IPS DF 4.7 (cell line): ENCODE measurements at regions not wholly inside any gene's neighbourhood (a gene's known extent, or its start where the extent isn't known, plus 50 kb on each side); places are given as distances from the start of the nearest gene placed in this dataset.

Source experiments
- DNase-seq: peaks from one replicate; pipeline ENCODE4 v3.0.0-alpha.2; 2013; ENCODE audit warnings: low spot score; ENCODE audit errors: extremely low read depth

DNA sequence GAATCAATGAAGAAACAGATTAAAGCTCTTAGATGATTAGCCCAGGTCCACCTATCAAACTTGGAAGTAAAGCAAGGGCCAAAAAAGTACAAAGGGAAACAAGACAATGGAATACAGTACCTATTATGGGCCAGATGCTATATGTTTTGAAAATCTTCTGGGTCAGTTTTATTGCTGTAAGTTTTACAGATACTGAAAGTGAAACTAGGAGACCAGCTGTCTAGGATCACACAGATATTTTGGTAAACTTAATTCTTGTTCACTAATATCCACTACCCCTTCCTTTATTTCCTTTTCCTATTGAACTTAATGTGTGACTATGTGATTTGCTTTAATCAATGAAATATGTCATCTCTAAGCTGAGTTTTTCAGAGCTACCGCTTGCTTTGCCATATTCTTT is 505.4 kb upstream of the PITX2 start:
- DNase-seq: no peak

DNA sequence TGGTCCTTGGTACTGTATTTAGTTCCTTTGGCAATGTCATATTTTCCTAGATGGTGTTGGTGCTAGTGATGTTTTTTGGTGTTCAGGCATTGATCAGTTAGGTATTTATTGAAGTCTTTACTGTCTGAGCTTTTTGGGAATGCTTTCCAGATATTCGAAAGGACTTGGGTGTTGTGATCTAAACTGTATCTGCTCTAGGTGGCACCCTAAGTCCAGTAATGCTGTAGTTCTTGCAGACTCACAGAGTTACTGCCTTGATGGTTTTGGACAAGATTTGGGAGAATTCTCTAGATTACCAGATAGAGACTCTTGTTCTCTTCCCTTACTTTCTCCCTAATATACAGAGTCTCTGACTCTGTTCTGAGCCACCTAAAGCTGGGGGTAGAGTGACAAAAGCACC is 513.6 kb upstream of the PITX2 start:
- DNase-seq: peak; percentile 11

DNA sequence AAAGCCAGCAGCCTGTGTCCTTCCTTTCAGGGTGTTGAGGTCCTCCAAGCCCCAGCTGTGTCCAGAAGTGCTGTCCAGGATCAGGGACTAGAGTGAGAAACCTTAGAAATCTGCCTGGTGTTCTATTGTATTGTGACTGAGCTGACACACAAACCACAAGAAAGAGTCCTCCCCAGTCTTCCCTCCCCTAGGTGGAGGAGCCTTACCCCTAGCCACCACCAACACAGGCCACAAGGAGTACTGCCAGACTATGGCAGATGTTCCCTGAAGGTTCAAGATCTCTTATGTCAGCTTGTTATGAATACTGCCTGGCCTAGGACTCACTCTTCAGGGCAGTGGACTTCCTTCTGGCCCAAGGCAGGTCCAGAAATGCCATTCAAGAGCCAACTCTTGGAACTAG is 514.1 kb upstream of the PITX2 start:
- no peak for DNase-seq

DNA sequence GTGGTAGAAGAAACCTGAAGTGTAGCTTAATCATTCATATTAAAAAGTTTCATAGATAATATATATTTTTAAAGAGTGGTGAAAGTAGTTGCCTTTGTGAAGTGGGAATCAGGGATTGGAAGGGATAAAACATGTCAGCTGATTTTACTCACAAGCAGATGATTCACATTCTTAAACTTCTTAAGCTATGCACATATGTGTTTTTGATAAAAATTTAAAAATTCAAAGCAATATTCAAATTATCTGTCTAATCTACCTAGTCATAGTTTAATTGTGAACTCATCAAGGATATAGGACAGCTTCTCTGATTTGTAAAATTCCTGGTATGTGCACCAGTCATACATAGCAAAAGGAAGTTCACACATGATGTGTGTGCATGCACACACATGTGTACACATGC is 520.6 kb upstream of the PITX2 start:
- no peak for DNase-seq

DNA sequence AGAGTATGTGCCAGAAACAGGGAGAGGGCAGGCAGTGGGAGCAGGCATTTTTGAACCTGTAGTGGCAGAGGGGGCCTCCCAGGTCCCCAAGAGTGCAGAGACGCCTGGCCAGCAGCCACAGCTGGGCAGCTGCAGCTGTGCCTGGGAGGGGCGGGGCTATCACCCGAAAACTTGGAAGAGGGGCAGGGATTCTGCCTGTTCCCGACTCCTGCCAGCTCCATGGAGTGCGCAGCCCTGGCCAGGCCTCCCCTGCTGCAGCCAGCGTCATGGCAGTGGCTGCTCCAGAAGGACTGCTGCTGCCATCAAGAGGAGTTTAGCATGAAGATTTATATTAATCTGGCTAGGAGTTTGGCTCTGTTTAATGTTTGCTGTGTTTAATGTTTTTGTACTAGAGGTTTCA is 532.1 kb upstream of the PITX2 start:
- no peak for DNase-seq

DNA sequence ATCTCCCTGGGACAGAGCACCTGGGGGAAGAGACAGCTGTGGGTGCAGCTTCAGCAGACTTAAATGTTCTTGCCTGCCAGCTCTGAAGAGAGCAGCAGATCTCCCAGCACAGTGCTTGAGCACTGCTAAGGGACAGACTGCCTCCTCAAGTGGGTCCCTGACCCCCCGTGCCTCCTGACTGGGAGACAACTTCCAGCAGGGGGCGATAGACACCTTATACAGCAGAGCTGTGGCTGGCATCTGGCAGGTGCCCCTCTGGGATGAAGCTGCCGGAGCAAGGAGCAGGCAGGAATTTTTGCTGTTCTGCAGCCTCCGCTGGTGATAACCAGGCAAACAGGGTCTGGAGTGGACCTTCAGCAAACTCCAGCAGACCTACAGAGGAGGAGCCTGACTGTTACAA is 541.7 kb upstream of the PITX2 start:
- peak; percentile 9 for DNase-seq

DNA sequence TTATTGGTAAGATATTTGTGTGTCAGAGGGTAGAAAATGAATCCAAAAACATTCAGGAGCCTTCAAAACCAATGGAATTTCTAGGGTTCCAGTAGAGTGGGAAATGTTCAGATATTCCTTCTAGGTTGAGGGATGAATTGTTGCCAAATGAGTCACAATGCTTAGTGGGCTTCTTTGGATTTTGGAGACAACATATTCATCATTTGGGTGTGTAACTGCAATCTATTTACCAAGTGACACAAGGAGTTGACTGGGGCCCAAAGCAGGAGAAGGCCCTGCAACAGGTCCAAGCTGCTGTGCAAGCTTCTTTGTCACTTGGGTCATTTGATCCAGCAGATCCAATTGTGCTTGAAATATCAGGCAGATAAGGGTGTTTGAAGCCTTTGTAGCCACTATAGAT is 551.5 kb upstream of the PITX2 start:
- no peak for DNase-seq

DNA sequence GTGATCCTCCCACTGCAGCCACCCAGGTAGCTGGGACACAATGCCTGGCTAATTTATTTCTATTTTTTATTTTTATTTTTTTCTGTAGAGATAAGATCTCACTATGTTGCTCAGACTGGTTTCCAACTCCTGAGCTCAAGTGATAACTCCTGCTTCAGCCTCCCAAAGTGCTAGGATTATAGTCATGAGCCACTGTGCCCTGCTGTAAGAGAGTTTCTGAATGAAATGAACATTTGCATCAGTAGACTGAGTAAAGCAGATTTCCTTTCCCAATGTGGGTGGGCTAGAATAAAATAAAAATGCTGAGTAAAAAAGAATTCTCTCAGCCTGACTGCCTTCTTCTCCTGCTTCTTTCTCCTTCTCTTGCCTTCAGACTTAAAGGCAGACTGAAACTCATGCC is 555.4 kb upstream of the PITX2 start:
- no peak for DNase-seq

DNA sequence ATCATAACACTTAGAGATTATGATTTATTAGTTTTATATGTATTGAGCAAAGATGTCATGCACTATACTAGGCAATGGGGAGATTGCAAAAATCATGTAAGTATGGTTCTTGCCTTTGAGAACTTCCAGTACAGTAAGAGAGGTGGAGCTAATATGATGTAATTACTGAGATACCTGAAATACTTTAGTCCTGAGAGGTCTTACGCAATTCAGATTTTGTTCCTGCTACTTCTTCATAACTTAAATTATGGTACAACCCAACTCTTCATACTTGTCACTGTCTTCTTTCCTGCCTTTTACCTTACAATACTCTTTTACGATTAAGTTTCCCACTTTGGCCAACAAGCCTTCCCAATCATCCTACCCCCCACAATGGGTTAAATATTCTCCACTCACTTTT is 564.2 kb upstream of the PITX2 start:
- no peak for DNase-seq

DNA sequence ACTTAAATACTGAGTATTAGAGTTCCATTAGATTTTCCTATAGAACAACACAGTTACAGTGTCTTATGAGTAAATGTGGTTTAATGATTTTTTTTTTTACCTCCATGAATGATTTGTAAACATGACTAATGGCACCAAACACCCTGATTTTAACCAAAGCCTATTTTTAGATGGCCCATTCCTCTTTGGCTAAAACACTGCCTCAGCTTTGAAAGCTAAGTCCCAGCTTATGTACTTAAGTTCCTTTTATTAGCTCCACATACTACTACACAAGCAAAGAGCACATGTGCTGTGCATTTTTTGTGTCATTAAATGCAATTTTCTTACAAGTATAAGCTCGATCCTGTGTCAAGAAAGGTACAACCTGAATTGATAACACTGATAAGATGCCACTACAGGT is 575.6 kb upstream of the PITX2 start:
- no peak for DNase-seq

DNA sequence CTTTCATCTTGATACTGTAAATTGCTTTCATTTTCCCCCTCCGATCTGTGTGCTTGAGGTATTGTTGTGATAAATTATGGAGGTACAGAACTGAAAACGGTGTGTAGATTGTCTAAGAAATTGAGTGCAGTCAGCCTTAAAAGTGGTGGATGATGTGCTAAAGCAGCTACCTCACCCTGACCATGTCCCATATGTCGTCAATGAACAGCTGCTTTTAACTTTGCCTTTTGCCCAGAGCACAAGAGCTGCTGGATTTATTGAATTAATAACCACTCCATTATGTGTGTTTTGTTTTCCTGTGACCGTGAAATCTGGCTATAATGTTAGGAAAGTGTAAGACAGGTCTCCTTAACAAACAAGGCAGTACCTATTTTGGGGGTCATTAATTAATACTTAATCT is 581.9 kb upstream of the PITX2 start:
- no peak for DNase-seq

DNA sequence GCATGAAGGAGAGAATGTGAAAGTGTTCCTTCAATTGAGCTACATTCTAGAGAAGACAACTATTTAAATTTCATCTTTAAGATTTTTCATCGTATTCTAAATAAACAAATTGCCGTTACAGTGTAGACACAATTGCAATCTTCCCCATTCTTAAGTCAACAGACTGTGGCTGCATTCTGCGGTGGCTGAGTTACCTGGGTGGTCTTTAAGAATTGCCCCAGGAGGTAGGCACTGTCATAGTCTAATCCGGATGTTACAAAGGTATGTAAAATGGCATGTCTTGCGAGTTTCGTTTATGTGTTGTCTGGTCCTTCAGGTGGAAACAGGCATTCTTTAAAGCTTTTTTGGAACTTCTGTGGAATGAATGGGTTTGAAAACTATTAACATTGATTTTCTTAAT is 586.1 kb upstream of the PITX2 start:
- DNase-seq: peak; percentile 22

DNA sequence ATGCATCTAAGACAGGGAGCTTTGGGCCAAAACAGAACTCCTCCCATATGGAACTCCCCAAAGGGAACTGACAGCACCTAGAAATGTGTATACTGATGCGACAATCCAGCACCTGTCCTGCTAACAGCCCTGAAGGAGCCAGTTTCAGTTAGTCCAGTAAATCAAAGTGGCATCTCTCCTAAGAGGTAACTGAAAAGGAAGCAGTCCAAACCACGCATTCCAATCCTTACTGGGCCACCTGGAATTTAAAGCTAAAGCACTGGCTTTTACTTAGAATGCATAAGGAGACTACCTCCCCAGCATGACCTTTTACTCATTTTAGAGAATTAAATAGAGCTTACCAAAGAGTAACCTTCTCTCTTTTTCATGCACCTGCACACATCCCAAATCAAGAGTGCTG is 586.8 kb upstream of the PITX2 start:
- DNase-seq: no peak

DNA sequence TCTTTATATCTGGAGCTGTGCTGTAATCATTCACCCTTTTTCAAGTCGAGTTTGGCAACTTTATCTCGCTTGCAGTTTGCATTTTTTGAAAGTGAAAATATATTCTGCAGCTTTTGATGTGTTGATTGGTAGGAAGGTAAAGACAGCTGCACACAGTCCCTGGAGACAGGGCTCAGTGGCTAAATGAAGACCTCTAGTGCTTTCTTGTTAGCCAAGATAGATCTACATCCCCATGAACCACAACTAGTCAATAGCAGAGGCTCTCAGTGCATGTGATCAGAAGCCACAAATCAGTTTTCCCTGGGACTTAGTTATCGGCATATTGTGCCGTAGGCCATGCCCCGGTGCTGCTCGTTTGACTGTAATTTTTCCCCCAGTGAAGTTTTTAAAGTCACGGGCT is 587.7 kb upstream of the PITX2 start:
- no peak for DNase-seq

DNA sequence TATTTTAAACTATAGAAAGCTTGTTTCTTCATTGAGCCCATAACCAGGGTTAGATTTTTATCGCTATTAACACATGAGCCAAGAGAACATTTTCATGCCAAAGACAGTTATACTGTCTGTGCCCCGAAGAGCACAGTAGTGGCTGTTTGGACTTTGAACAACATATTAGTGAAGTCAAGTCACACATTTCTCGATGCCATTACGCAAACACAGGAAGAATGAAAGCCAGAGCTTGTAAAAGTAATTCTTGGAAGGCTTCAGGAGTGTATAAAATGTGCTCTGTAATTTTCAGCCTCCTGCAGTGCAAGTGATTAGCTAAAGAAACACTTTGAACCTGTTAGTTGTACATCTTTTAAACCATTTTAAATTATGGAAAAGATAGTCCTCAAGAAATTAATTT is 590.7 kb upstream of the PITX2 start:
- DNase-seq: no peak

DNA sequence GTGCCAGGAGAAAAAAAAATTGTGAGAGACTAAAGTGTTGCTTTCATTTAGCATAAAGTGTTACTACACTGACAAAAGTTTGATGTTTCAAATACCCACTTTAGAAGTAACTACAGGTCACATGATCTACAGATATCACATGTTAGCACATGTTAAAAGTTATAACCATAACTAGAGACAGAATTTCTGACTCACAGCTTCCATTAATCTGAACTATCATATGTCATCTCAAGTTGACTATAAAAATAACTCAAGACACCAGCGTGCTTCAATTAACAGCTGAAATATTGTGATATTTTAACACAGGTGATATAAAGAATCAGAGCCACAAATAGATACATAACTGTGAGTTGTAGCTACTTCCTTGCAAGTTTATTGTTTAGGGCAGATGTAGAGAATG is 591.5 kb upstream of the PITX2 start:
- no peak for DNase-seq

DNA sequence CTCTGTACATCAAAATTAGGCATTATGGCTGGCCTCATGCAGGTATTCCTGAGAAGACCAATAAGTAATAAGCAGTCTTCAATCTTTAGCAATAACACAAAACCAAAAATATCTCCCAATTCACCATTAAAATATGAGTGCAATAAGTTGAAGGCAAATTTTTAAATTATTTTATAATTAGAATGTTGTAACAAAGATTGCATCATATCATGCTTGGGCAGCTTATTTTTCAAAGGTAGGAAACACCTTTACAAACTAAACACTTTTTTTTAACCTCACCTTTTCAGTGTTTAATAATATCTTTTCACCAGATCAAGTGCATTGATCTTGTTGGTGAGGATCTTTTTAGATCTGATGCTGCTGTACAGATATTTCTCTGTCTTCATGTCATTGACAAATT is 592.9 kb upstream of the PITX2 start:
- no peak for DNase-seq

DNA sequence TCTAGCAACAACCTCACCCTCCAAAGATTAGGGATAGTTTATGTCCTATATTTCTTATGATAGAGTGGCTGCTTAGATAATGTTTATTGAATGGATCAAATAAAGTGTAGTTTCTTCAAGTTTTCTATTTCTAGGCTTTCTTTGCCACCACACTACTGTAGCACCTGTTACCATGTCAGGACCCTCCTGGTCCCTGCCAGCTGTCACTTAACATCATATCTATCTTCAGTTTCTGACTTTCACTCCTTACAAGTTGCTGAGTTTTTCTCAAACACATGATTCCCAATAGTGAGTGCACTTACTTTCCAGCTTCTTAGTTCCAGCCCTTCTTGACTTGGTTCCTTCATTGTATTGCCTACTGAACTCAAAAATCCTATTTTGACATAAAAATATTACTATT is 593.9 kb upstream of the PITX2 start:
- DNase-seq: no peak

DNA sequence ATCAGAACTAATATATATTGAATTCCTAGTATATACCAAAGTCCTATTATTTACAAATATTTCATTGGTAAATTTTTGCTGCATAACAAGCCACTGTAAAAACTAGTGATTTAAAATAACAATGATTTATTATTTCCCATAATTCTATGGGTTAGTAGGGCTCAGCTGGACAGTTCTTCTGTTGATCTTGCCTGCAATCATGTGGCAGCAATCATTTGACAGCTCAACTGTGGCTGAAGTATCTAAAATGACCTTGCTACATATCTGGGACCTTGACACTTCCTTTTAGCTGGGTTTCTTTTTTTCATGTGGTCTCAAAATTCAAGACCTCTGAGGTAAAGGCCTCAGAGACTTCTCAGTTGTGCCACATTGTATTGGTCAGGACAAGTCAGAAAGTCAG is 598.5 kb upstream of the PITX2 start:
- no peak for DNase-seq

DNA sequence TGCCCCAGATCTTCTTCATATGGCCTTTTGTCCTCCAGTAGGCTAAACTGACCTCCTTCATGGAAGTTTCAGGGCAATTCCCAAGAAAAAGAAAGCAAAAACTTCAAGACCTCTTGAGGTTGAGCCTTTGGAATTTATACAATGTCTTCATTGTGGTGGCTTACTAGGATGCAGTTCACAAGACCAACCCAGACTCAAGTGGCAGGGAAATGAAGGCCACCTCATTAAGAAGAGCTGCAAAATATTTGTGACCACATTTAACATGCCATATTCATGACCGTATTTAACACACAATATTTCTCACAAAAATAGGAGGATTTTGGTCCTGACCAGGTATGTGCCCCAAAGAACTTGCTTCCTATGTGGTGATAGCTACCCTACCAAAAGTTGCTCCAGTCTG is 605.5 kb upstream of the PITX2 start:
- DNase-seq: no peak

DNA sequence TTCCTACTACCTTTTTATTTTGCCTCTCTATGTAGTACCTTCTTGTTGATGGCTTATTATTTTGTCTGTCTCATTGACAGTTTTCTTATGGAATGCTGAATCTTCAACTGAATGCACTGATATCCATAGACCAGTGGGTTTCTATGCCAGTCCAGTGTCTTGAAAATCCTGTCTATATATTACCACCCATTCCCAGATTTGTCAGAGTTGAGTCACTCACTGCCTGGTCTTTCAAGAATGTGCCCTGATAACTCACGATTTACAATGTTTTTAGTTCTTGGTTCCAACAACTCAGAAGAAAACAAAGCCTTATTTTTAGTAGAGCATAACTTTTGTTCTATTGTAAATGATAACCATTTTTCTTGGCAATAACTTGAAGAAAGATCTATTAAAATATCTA is 606.0 kb upstream of the PITX2 start:
- DNase-seq: no peak

DNA sequence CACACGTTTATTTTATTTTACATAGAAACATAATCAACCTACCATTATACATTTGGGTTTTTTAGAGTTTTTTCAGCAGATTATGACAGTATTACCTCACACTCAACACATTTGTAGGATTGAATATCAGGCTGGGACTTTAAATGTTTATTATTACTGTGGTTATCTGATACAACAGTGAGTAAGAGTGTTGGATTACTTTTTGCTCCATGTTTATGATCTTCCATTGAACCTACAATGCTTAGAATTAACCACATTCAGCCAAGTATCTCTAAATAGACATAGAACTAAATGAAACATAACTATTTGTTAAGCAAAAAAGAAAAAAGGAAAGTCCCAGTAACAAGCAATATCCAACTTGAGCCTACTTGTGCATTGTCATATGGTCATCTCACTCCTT is 607.4 kb upstream of the PITX2 start:
- DNase-seq: no peak

DNA sequence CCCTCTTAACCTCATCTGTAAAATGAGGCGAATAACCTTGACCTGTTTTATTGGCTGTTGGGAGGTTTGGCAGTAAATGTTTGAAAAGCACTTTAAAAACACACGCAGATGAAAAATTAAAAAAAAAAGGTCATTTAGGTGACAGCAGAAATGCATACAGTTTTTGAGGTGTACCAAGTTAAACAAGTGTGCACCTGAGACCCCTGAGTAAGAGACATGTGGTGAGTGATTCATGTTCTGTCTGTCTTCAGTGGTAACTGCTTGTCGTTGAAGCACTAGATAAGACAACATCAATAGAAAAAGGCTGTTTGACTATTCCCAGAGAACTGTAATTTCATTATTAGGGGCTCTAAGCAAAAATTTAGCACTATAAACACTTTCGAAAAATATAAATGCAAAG is 608.4 kb upstream of the PITX2 start:
- no peak for DNase-seq

DNA sequence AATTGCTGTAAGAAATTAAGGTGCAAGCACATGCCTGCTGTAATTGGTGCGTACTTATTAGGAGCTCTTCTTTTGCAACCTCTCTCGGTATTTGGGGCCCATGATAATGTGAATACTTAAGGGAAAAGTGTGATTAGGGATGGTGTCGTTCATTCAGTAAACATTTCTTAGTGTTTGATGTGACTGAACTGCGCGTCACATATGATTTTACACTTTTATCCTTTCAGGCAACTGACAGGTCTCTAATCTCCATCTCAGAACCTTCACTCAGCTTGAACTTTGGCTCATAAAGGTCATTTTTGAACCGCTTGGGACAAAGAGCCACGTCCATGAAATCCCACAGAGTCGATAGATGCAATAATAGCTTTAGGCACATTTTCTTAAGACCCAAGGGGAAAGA is 612.1 kb upstream of the PITX2 start:
- DNase-seq: no peak

DNA sequence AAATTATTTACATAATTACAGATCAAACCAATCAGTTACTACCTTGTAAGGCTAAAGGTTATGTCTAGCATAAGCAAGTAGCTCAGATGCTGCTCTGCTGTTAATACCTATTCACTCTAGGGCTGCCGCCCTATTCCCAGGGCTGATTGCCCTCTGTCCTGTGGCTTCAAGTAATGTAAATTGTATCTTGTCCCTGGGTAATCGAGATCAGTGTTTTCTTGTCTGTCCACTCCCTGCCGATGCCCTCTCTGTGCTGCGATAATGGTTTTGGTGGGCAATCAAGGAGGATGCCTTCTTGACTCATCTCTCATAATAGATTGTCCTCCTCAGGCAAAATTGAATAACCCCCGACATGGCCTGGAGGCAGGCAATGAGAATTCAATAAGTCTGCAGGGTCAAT is 641.0 kb upstream of the PITX2 start:
- DNase-seq: no peak
